Upper lobe of left lung (tissue), 6 donors: ENCODE measurements at regions not wholly inside any gene's neighbourhood (a gene's known extent, or its start where the extent isn't known, plus 50 kb on each side); places are given as distances from the start of the nearest gene placed in this dataset.

Source experiments
- ATAC-seq, 2 donors: fragments of 200-7000 bp; cut with Tn5 transposase; one replicate each; pipeline ENCODE4 v1.9.1; 2022; ENCODE audit warnings: mild to moderate bottlenecking in 2 of 2, moderate library complexity in 2 of 2; ENCODE audit not compliant: low FRiP score in 2 of 2
- DNase-seq, 2 donors: peaks; one replicate each; pipeline ENCODE4 v3.0.0-alpha.2; 2019 to 2020
- H3K27ac ChIP-seq, 4 donors: fragments of 200-600 bp; sonication (generic); one replicate each; pipeline ENCODE4 v1.5.1; 2016 to 2019
- H3K27me3 ChIP-seq, 4 donors: fragments of 200-600 bp; sonication (generic); one replicate each; pipeline ENCODE4 v1.5.1; 2017 to 2019
- H3K36me3 ChIP-seq, 4 donors: fragments of 200-600 bp; sonication (generic); one replicate each; pipeline ENCODE4 v1.5.1; 2016 to 2019
- H3K4me1 ChIP-seq, 4 donors: fragments of 200-600 bp; sonication (generic); one replicate each; pipeline ENCODE4 v1.5.1; 2018 to 2019
- H3K4me3 ChIP-seq, 4 donors: fragments of 200-600 bp; sonication (generic); one replicate each; pipeline ENCODE4 v1.5.1; 2017 to 2019; ENCODE audit warnings: mild to moderate bottlenecking in 2 of 4, moderate library complexity in 1 of 4
- H3K9me3 ChIP-seq, 4 donors: fragments of 200-600 bp; sonication (generic); one replicate each; pipeline ENCODE4 v1.5.1; 2018 to 2019
- EP300 ChIP-seq, 4 donors: sonication (generic); formaldehyde crosslinking; IDR thresholded peaks; one replicate each; pipeline ENCODE4 v1.5.1; 2017; ENCODE audit warnings: antibody characterized with exemption in 4 of 4, control low read depth in 2 of 4
- POLR2A ChIP-seq, 4 donors: fragments of 450-650 bp; IDR thresholded peaks; one replicate each; pipeline ENCODE4 v1.5.1; 2016 to 2017; ENCODE audit warnings: antibody characterized with exemption in 4 of 4, mild to moderate bottlenecking in 2 of 4
- POLR2AphosphoS5 ChIP-seq, 2 donors: sonication (generic); formaldehyde crosslinking; IDR thresholded peaks; one replicate each; pipeline ENCODE4 v1.5.1; 2017; ENCODE audit warnings: antibody characterized with exemption in 2 of 2
- WGBS, 2 donors: methylation state at CpG; one replicate each; pipeline ENCODE4 v1.1.5; 2017 to 2018; 5-methylcytosine and 5-hydroxymethylcytosine counted together
- TF ChIP-seq, protein P1 (sequence below), 6 experiments: fragments of 450-650 bp in 4 of 6; fragments of 200-600 bp in 2 of 6; sonication (generic) in 2 of 6; IDR thresholded peaks; one replicate each; pipeline ENCODE4 v1.5.1; 2016 to 2019; ENCODE audit warnings: antibody characterized with exemption in 6 of 6
- donor health status: DM: no; HTN: no; CAD: no; lungs with moderate emphysema.
- donor health status: DM: no; HTN: yes; CAD: no; lungs with severe emphysema.

DNA sequence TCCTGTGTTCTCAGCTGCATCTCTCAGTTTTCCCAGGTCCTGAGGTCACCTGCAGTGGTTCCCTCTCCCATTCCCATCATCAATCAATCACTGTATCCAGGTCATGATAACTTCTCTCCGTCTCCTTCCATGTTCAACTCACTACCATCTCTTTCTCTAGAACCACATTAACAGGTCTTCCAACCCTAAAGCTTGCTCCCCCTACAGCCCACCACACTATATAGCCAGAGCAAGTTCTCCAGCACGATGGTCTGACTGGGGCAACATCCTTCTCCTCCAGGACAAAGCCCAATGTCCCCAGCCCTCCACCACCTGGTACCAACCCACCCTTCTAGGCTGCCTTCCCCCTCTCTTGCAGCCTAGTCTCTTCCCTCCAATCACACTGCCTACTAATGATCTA lies 241.6 kb downstream of the CDK5RAP2 start:
- Histone ChIP-seq H3K27me3 (no peaks in the 10 kb centered on the region), H3K27ac (no peak overlapping the region), H3K4me1 (no peaks in the 10 kb centered on the region), H3K9me3 (no peaks in the 10 kb centered on the region), H3K4me3 (no peak overlapping the region), H3K36me3 (no peaks in the 10 kb centered on the region)
- DNase-seq (no peak), ATAC-seq (no peak)
- TF ChIP-seq EP300 (IDR thresholded peaks at IDR 0.05) (no peak), POLR2AphosphoS5 (IDR thresholded peaks at IDR 0.05) (no peak), POLR2A (IDR thresholded peaks at IDR 0.05) (no peak)
- TF ChIP-seq, protein P1, sequence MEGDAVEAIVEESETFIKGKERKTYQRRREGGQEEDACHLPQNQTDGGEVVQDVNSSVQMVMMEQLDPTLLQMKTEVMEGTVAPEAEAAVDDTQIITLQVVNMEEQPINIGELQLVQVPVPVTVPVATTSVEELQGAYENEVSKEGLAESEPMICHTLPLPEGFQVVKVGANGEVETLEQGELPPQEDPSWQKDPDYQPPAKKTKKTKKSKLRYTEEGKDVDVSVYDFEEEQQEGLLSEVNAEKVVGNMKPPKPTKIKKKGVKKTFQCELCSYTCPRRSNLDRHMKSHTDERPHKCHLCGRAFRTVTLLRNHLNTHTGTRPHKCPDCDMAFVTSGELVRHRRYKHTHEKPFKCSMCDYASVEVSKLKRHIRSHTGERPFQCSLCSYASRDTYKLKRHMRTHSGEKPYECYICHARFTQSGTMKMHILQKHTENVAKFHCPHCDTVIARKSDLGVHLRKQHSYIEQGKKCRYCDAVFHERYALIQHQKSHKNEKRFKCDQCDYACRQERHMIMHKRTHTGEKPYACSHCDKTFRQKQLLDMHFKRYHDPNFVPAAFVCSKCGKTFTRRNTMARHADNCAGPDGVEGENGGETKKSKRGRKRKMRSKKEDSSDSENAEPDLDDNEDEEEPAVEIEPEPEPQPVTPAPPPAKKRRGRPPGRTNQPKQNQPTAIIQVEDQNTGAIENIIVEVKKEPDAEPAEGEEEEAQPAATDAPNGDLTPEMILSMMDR (IDR thresholded peaks at IDR 0.05) = no peak
- 76 to 79% methylated on average over 2 of the region's 2 CpGs for WGBS, 2 donors

DNA sequence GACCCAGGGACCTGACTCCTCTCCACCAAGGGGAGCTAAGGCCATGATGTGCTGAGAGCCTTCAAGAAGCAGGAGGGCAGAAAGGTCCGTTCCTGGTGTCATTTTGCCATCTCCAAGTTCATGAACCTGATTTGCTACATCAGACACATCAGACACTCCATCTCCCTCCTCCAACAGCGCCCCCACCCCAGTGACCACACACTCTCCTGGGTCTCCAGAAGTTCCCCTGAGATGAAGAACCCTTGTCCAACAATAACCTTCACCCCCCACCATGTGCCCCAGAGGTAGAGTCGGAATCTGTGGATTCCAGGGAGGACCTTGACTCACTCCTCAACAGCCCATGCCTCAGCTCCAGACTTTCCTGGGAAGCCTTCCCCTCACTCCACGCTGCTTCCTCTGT lies 242.8 kb downstream of the CDK5RAP2 start:
- 77 to 86% methylated on average over 4 of the region's 4 CpGs for WGBS, 2 donors
- no peak overlapping the region for H3K4me3 ChIP-seq
- no peaks in the 10 kb centered on the region for H3K9me3 ChIP-seq
- DNase-seq (no peak), ATAC-seq (no peak)
- no peak for TF ChIP-seq POLR2A (IDR thresholded peaks at IDR 0.05)
- TF ChIP-seq POLR2AphosphoS5 (IDR thresholded peaks at IDR 0.05) = no peak
- TF ChIP-seq EP300 (IDR thresholded peaks at IDR 0.05) = no peak
- TF ChIP-seq, protein P1 (IDR thresholded peaks at IDR 0.05) = no peak
- H3K4me1 ChIP-seq = no peaks in the 10 kb centered on the region
- no peaks in the 10 kb centered on the region for H3K36me3 ChIP-seq
- no peak overlapping the region for H3K27ac ChIP-seq
- no peaks in the 10 kb centered on the region for H3K27me3 ChIP-seq

DNA sequence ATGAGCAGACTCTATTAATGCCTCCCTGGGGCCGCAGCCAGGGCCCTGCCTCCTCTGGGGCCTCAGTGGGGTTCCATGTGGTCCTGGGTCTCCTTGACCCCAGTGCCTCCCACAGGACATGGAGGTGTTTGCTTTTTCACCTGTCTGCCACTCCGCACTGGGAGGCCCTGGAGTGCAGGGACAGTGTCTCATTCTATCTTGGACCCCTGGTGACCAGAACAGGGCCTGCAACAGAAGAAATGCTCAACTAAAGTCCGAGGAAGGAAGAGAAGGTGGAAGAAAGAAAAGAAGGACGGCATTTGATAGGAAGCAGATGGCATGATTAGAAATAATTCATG lies 243.2 kb downstream of the CDK5RAP2 start:
- Histone ChIP-seq H3K9me3 (no peaks in the 10 kb centered on the region), H3K27ac (no peak overlapping the region), H3K27me3 (no peaks in the 10 kb centered on the region), H3K4me1 (no peaks in the 10 kb centered on the region), H3K4me3 (no peak overlapping the region), H3K36me3 (no peaks in the 10 kb centered on the region)
- 85 to 86% methylated on average over 4 of the region's 4 CpGs for WGBS, 2 donors
- TF ChIP-seq POLR2AphosphoS5 (IDR thresholded peaks at IDR 0.05) (no peak), EP300 (IDR thresholded peaks at IDR 0.05) (no peak), POLR2A (IDR thresholded peaks at IDR 0.05) (no peak)
- TF ChIP-seq, protein P1 (IDR thresholded peaks at IDR 0.05) = no peak
- ATAC-seq (no peak), DNase-seq (peak in 1 of 2 donors; percentile 9)

DNA sequence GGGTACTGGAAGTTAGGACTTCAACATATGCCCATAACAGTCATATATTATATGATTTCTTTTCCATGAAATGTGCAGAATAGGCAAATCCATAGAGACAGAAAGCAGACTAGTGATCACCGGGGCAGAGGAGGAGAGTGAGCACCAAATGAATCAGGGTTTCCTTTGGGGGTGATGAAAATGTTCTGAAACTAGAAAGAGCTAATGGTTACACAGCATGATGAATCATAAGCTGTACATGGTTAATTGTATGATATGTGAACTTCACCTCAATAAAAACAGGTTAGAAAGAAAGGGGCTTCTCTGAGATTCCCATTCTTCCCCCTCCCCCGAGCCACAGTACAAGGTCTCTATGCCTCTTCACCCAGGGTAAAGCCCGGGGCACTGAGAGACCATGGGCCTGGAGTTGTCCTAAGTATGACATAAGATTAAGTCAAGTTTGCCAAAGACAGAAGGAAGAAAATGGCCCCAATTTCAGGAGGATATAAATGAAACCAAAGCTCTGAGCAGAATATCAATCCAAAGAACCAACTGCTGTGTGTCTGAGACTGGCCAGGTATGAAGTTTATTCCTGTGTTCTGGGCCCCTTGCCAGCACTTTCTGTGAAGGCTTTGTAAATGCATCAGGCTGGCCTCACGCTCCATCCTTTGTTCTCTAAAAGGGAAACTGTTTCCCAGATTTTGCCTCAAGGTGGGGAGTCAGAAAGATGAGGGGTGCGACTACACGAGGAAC lies 243.8 kb downstream of the CDK5RAP2 start:
- WGBS, 2 donors = 82 to 85% methylated on average over 6 of the region's 6 CpGs
- H3K4me3 ChIP-seq = no peak overlapping the region
- H3K9me3 ChIP-seq = no peaks in the 10 kb centered on the region
- no peak for DNase-seq
- H3K27me3 ChIP-seq = no peaks in the 10 kb centered on the region
- no peaks in the 10 kb centered on the region for H3K4me1 ChIP-seq
- ATAC-seq = no peak
- no peak overlapping the region for H3K27ac ChIP-seq
- H3K36me3 ChIP-seq = no peaks in the 10 kb centered on the region
- TF ChIP-seq, protein P1 (IDR thresholded peaks at IDR 0.05) = no peak
- TF ChIP-seq POLR2A (IDR thresholded peaks at IDR 0.05) = no peak

DNA sequence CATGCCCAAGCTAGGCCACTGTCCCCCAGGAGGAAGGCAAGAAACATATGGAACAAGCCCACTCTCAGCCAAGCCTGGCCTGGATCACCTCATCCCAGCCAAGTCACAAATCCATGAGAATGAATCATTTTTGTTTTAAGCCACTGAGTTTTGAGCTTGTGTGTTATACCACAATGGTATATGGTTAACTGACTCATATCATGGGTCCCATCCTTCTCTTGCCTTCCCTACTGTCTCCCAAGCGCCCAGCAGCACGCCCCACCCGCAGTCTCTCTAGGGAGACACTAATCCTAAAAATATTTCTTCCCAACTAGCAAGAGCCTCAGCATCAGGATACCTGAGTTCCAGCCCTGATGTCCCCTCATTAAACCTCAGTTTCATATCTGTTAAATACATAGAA lies 248.1 kb downstream of the CDK5RAP2 start:
- no peaks in the 10 kb centered on the region for H3K9me3 ChIP-seq
- DNase-seq = peak in 1 of 2 donors; percentile 24
- H3K4me3 ChIP-seq = no peak overlapping the region
- H3K27me3 ChIP-seq = no peaks in the 10 kb centered on the region
- ATAC-seq = no peak
- H3K27ac ChIP-seq = no peak overlapping the region
- no peak for TF ChIP-seq POLR2A (IDR thresholded peaks at IDR 0.05)
- TF ChIP-seq, protein P1 (IDR thresholded peaks at IDR 0.05) = no peak
- TF ChIP-seq POLR2AphosphoS5 (IDR thresholded peaks at IDR 0.05) = no peak
- 97 to 99% methylated on average over 3 of the region's 3 CpGs for WGBS, 2 donors
- H3K4me1 ChIP-seq = no peaks in the 10 kb centered on the region
- no peaks in the 10 kb centered on the region for H3K36me3 ChIP-seq
